HG03103 (cell line): ENCODE measurements at regions not wholly inside any gene's neighbourhood (a gene's known extent, or its start where the extent isn't known, plus 50 kb on each side); places are given as distances from the start of the nearest gene placed in this dataset.
"Not testable (repeated sequence)": the region's sequence is repeated elsewhere in the genome, so short reads cannot be mapped to it uniquely, and the experiment has no call there.

ENCODE experiments used
- ATAC-seq: cut with Tn5 transposase; IDR thresholded peaks from one replicate; pipeline ENCODE4 v1.9.1; 2021; ENCODE audit warnings: low read depth; ENCODE audit not compliant: unreplicated experiment

GRCh38 chr7:140283472-140283871 lies 106.7 kb upstream of the KDM7A start:
- ATAC-seq: no peak

GRCh38 chr7:140281960-140282359 lies 105.2 kb upstream of the KDM7A start:
- no peak for ATAC-seq

- ATAC-seq: no peak
Measured at GRCh38 chr7:140281255-140281654, 104.5 kb upstream of the KDM7A start.

GRCh38 chr7:140276001-140276400 lies 99.2 kb upstream of the KDM7A start:
- ATAC-seq: no peak

GRCh38 chr7:140275069-140275965 lies 98.5 kb upstream of the KDM7A start:
- no peak for ATAC-seq

GRCh38 chr7:140273417-140273816 lies 96.6 kb upstream of the KDM7A start:
- no peak for ATAC-seq

- ATAC-seq: not testable (repeated sequence)
Measured at GRCh38 chr7:140271643-140271968, 94.8 kb upstream of the KDM7A start.

- no peak for ATAC-seq
Measured at GRCh38 chr7:140269004-140269638, 92.3 kb upstream of the KDM7A start.

- ATAC-seq: no peak
Measured at GRCh38 chr7:140267381-140268226, 90.8 kb upstream of the KDM7A start.

- no peak for ATAC-seq
Measured at GRCh38 chr7:140263277-140263676, 86.5 kb upstream of the KDM7A start.

GRCh38 chr7:140262242-140262903 lies 85.6 kb upstream of the KDM7A start:
- ATAC-seq: no peak

- ATAC-seq: no peak
Measured at GRCh38 chr7:140261522-140261921, 84.7 kb upstream of the KDM7A start.

- ATAC-seq: no peak
Measured at GRCh38 chr7:140261105-140261486, 84.3 kb upstream of the KDM7A start.

- ATAC-seq: no peak
Measured at GRCh38 chr7:140260352-140261104, 83.7 kb upstream of the KDM7A start.

GRCh38 chr7:140257278-140257677 lies 80.5 kb upstream of the KDM7A start:
- ATAC-seq: not testable (repeated sequence)

GRCh38 chr7:140254976-140255375 lies 78.2 kb upstream of the KDM7A start:
- ATAC-seq: not testable (repeated sequence)

GRCh38 chr7:140249036-140249806 lies 72.4 kb upstream of the KDM7A start:
- no peak for ATAC-seq

- no peak for ATAC-seq
Measured at GRCh38 chr7:140247559-140247958, 70.8 kb upstream of the KDM7A start.

- no peak for ATAC-seq
Measured at GRCh38 chr7:140245611-140246105, 68.9 kb upstream of the KDM7A start.
